ENCODE measurements at regions not wholly inside any gene's neighbourhood (a gene's known extent, or its start where the extent isn't known, plus 50 kb on each side); places are given as distances from the start of the nearest gene placed in this dataset.

DNA sequence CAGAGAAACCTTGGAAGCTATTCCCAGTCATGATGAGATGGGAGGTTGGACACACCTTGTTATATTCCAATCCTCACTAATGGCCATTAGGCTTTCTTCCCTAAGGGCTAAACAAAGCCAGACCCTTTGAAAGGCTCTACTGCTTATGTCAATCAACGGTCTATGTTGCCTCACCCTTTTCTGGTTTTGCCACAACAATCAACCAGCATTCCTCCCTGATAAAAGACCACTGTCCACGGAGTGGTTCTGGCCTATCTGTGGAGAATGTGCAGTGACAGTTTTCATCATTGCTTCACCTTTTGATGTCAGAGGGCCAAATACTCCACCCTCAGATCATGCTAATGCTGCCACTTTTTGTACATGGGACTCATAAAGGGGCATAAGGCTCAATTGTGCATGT, 913.4 kb downstream of the RPA4 start:
- TF ChIP-seq POLR2A (IDR thresholded peaks at IDR 0.05; ENCODE audit: low read depth, low read length) (no peak), GATA2 (IDR thresholded peaks at IDR 0.05; ENCODE audit: insufficient read depth, insufficient read length, low read depth, low read length) (no peak), EZH2 (IDR thresholded peaks at IDR 0.05; ENCODE audit: borderline replicate concordance, low read depth, low read length, severe bottlenecking) (no peak), POLR2AphosphoS5 (IDR thresholded peaks at IDR 0.05; ENCODE audit: insufficient read depth, low read depth, low read length) (no peak), FOS (IDR thresholded peaks at IDR 0.05; ENCODE audit: borderline replicate concordance, insufficient read depth, low read length) (no peak), MYC (IDR thresholded peaks at IDR 0.05; ENCODE audit: low read depth, low read length) (no peak), JUN (IDR thresholded peaks at IDR 0.05; ENCODE audit: borderline replicate concordance, insufficient read depth, insufficient read length, low read depth) (no peak)
- TF ChIP-seq, protein P1, sequence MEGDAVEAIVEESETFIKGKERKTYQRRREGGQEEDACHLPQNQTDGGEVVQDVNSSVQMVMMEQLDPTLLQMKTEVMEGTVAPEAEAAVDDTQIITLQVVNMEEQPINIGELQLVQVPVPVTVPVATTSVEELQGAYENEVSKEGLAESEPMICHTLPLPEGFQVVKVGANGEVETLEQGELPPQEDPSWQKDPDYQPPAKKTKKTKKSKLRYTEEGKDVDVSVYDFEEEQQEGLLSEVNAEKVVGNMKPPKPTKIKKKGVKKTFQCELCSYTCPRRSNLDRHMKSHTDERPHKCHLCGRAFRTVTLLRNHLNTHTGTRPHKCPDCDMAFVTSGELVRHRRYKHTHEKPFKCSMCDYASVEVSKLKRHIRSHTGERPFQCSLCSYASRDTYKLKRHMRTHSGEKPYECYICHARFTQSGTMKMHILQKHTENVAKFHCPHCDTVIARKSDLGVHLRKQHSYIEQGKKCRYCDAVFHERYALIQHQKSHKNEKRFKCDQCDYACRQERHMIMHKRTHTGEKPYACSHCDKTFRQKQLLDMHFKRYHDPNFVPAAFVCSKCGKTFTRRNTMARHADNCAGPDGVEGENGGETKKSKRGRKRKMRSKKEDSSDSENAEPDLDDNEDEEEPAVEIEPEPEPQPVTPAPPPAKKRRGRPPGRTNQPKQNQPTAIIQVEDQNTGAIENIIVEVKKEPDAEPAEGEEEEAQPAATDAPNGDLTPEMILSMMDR (IDR thresholded peaks at IDR 0.05; ENCODE audit: extremely low read depth in 1 of 2, insufficient read depth in 1 of 2, low read depth in 1 of 2, low read length in 2 of 2), result no peak
- TF ChIP-seq, protein P2, sequence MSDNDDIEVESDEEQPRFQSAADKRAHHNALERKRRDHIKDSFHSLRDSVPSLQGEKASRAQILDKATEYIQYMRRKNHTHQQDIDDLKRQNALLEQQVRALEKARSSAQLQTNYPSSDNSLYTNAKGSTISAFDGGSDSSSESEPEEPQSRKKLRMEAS (IDR thresholded peaks at IDR 0.05; ENCODE audit: insufficient read depth, insufficient read length), result no peak
